Prostate gland (tissue), 2 donors: ENCODE measurements at regions not wholly inside any gene's neighbourhood (a gene's known extent, or its start where the extent isn't known, plus 50 kb on each side); places are given as distances from the start of the nearest gene placed in this dataset.

Source experiments
- DNase-seq: peaks from one replicate; pipeline ENCODE4 v3.0.0-alpha.2; 2019; ENCODE audit warnings: low spot score
- H3K27ac ChIP-seq, 2 donors: fragments of 200-600 bp; sonication (generic); 2 replicates each; pipeline ENCODE4 v1.5.1; 2017 to 2019
- H3K27me3 ChIP-seq: fragments of 200-600 bp; sonication (generic); replicated peaks from 2 replicates; pipeline ENCODE4 v1.5.1; 2019; ENCODE audit not compliant: insufficient read depth
- H3K36me3 ChIP-seq, 2 donors: fragments of 200-600 bp; sonication (generic); 1 replicate in 1 of 2; 2 replicates in 1 of 2; pipeline versions ENCODE4 v1.5.1 to v1.8.1; 2017 to 2019
- H3K4me1 ChIP-seq: fragments of 200-600 bp; sonication (generic); replicated peaks from 2 replicates; pipeline ENCODE4 v1.5.1; 2019
- H3K4me3 ChIP-seq, 2 donors: fragments of 200-600 bp; sonication (generic); 2 replicates each; pipeline ENCODE4 v1.5.1; 2017 to 2019
- H3K9me3 ChIP-seq: fragments of 200-600 bp; sonication (generic); 2 replicates; pipeline ENCODE4 v1.5.1; 2017
- CTCF ChIP-seq, 4 experiments: fragments of 200-600 bp in 2 of 4; fragments of 450-650 bp in 2 of 4; sonication (generic) in 2 of 4; IDR thresholded peaks; 1 replicate in 3 of 4; 2 replicates in 1 of 4; pipeline ENCODE4 v1.5.1; 2016 to 2019; ENCODE audit warnings: antibody characterized with exemption in 4 of 4, mild to moderate bottlenecking in 2 of 4, moderate library complexity in 2 of 4
- POLR2A ChIP-seq: fragments of 450-650 bp; IDR thresholded peaks from one replicate; pipeline ENCODE4 v1.6.1; 2016; ENCODE audit warnings: antibody characterized with exemption, mild to moderate bottlenecking
- POLR2AphosphoS5 ChIP-seq: sonication (generic); formaldehyde crosslinking; IDR thresholded peaks from one replicate; pipeline ENCODE4 v1.6.1; 2017; ENCODE audit warnings: antibody characterized with exemption
- WGBS: methylation state at CpG from one replicate; pipeline ENCODE4 v1.1.5; 2018; 5-methylcytosine and 5-hydroxymethylcytosine counted together
- intact Hi-C: fragments of 100-400 bp; cut with DNase I; formaldehyde crosslinking; loops from one replicate; pipeline ENCODE4 v1.14.2; 2022

GRCh38 chr14:39847194-39847593 is 415.0 kb upstream of the FBXO33 start:
- no peaks in the 10 kb centered on the region for H3K27me3 ChIP-seq
- H3K4me3 ChIP-seq: no peak overlapping the region
- H3K9me3 ChIP-seq: no peaks in the 10 kb centered on the region
- DNase-seq: no peak
- no peaks in the 10 kb centered on the region for H3K36me3 ChIP-seq
- H3K4me1 ChIP-seq: no peaks in the 10 kb centered on the region
- intact Hi-C loops: no loop called here
- TF ChIP-seq POLR2A (no peak), CTCF (IDR thresholded peaks at IDR 0.05) (no peak), POLR2AphosphoS5 (no peak)
- no peak overlapping the region for H3K27ac ChIP-seq

GRCh38 chr14:39843881-39844280 is 411.6 kb upstream of the FBXO33 start:
- 52% methylated on average over 5 of the region's 5 CpGs for WGBS
- no peaks in the 10 kb centered on the region for H3K27me3 ChIP-seq

GRCh38 chr14:39841088-39841487 is 408.9 kb upstream of the FBXO33 start:
- no peak for DNase-seq
- Histone ChIP-seq H3K36me3 (no peaks in the 10 kb centered on the region), H3K27me3 (no peaks in the 10 kb centered on the region), H3K4me1 (no peaks in the 10 kb centered on the region), H3K9me3 (no peaks in the 10 kb centered on the region), H3K4me3 (no peak overlapping the region), H3K27ac (no peak overlapping the region)
- intact Hi-C loops: no loop called here
- TF ChIP-seq POLR2AphosphoS5: no peak
- TF ChIP-seq CTCF (IDR thresholded peaks at IDR 0.05): no peak
- TF ChIP-seq POLR2A: no peak

More at GRCh38 chr14:39843881-39844280, 411.6 kb upstream of the FBXO33 start:
- Histone ChIP-seq H3K4me1 (no peaks in the 10 kb centered on the region), H3K27ac (no peak overlapping the region), H3K4me3 (no peak overlapping the region), H3K36me3 (no peaks in the 10 kb centered on the region), H3K9me3 (no peaks in the 10 kb centered on the region)
- DNase-seq: no peak
- intact Hi-C loops: no loop called here
- TF ChIP-seq CTCF (IDR thresholded peaks at IDR 0.05): no peak
- TF ChIP-seq POLR2A: no peak
- no peak for TF ChIP-seq POLR2AphosphoS5

- no peak for DNase-seq
- TF ChIP-seq POLR2AphosphoS5 (no peak), CTCF (IDR thresholded peaks at IDR 0.05) (no peak), POLR2A (no peak)
- Histone ChIP-seq H3K4me1 (no peaks in the 10 kb centered on the region), H3K36me3 (no peaks in the 10 kb centered on the region), H3K9me3 (no peaks in the 10 kb centered on the region), H3K4me3 (no peak overlapping the region), H3K27ac (no peak overlapping the region), H3K27me3 (no peaks in the 10 kb centered on the region)
- WGBS: 89% methylated on average over 2 of the region's 2 CpGs
- intact Hi-C loops: no loop called here
Observed at GRCh38 chr14:39827901-39828655, 395.8 kb upstream of the FBXO33 start.
